GM21737 (cell line): ENCODE measurements at regions not wholly inside any gene's neighbourhood (a gene's known extent, or its start where the extent isn't known, plus 50 kb on each side); places are given as distances from the start of the nearest gene placed in this dataset.
"Not testable (repeated sequence)": the region's sequence is repeated elsewhere in the genome, so short reads cannot be mapped to it uniquely, and the experiment has no call there.

Experiments
- ATAC-seq: cut with Tn5 transposase; IDR thresholded peaks from one replicate; pipeline ENCODE4 v1.9.1; 2021; ENCODE audit warnings: mild to moderate bottlenecking, moderate library complexity; ENCODE audit not compliant: unreplicated experiment

- ATAC-seq = no peak
These were observed 82.2 kb upstream of the GMDS start for GRCh38 chr6:2327591-2327990.

DNA sequence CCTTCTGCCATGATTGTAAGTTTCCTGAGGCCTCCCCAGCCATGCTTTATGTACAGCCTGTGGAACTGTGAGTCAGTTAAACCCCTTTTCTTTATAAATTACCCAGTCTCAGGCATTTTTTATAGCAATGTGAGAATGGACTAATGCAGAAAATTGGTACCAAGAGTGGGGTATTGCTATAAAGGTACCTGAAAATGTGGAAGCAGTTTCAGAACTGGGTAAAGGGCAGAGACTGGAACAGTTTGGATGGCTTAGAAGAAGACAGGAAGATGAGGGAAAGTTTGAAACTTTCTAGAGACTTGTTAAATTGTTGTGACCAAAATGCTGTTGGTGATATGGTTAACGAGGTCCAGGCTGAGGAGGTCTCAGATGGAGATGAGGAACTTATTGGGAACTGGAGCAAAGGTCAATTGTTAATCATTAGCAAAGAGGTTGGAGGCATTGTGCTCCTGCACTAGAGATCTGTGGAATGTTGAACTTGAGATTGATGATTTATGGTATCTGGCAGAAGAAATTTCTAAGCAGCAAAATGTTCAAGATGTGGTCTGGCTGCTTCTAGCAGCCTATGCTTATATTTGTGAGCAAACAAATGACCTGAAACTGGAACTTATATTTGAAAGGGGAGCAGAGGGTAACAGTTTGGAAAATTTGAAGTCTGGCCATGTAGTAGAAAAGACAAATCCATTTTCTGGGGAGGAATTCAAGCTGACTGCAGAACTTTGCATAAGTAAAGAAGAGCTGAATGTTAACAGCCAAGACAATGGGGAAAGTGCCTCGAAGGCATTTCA, 79.0 kb upstream of the GMDS start:
- ATAC-seq = no peak

GRCh38 chr6:2317498-2317897, 72.1 kb upstream of the GMDS start:
- ATAC-seq = not testable (repeated sequence)

- ATAC-seq = no peak
These were observed 69.2 kb upstream of the GMDS start for GRCh38 chr6:2314641-2315040.

GRCh38 chr6:2310042-2310441, 64.6 kb upstream of the GMDS start:
- ATAC-seq = no peak

- no peak for ATAC-seq
These were observed 63.7 kb upstream of the GMDS start for GRCh38 chr6:2309122-2309521.

GRCh38 chr6:2307799-2308198, 62.4 kb upstream of the GMDS start:
- ATAC-seq = no peak

- no peak for ATAC-seq
These were observed 60.5 kb upstream of the GMDS start for GRCh38 chr6:2305951-2306350.

DNA sequence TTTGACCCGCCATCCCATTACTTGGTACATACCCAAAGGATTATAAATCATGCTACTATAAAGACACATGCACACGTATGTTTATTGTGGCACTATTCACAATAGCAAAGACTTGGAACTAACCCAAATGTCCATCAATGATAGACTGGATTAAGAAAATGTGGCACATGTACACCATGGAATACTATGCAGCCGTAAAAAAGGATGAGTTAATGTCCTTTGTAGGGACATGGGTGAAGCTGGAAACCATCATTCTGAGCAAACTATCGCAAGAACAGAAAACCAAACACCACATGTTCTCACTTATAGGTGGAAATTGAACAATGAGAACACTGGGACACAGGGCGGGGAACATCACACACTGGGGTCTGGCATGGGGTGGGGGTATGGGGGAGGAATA, 57.1 kb upstream of the GMDS start:
- not testable (repeated sequence) for ATAC-seq

GRCh38 chr6:2296781-2297180, 51.4 kb upstream of the GMDS start:
- no peak for ATAC-seq
